ENCODE measurements at regions not wholly inside any gene's neighbourhood (a gene's known extent, or its start where the extent isn't known, plus 50 kb on each side); places are given as distances from the start of the nearest gene placed in this dataset.

DNA sequence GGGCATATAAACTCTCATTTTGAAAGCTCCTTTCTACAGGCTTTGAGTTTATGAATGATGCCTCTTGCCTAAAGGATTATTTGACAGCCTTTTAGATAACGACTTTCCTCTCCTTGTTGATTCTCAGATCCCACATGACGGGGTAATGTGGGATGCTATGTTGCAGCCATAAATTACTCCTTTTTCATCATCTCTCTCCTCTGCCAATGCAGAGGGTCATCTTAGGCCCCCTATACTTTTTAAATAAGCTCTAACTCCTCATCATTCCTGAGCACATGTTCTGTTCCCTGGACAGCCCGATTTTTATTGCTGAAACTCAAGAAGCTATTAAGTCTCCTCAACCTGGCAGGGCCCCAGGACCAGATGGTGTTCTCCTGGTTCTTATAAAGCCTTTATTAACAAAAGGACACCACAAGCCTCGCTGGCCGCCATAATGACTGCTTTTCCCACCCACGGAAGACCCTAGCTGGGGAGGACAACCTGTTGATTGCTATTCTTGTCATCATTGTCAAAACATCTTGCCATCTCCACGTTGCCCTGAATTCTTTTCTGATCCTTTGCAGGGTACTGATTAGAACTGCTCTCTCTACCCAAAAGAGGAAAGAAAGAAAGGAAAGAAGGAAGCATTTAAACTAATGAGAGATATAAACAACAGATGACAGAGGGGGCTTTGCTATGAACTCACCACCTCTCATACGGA lies 150.7 kb downstream of the DHX15 start:
- FAIRE-seq (no peak), DNase-seq (ENCODE audit: low read depth in 1 of 2, low spot score in 2 of 2) (no peak)
- Histone ChIP-seq H4K5ac (ENCODE audit: insufficient read length, low read depth, low read length) (no peak overlapping the region), H2BK15ac (ENCODE audit: low read length) (no peak overlapping the region), H3K4ac (replicated peaks; ENCODE audit: insufficient read length, low read depth, low read length) (no peak overlapping the region), H4K8ac (ENCODE audit: extremely low read depth, insufficient read depth, low read length) (no peak overlapping the region), H3K27me3 (replicated peaks in 1 of 4; ENCODE audit: control insufficient read depth in 3 of 4, extremely low read depth in 1 of 4, insufficient read depth in 3 of 4, low read length in 3 of 4) (no peaks in the 10 kb centered on the region; a peak in 1 of 7 replicates), H3K79me1 (ENCODE audit: low read depth, low read length) (no peaks in the 10 kb centered on the region), H3K9ac (replicated peaks in 1 of 4; ENCODE audit: extremely low read depth in 1 of 4, low read depth in 3 of 4, low read length in 3 of 4) (no peak overlapping the region), H2BK5ac (ENCODE audit: low read depth, low read length) (no peak overlapping the region), H3K9me3 (ENCODE audit: insufficient read depth in 2 of 2, low read depth in 1 of 2, low read length in 1 of 2) (no peaks in the 10 kb centered on the region), H3K36me3 (ENCODE audit: control insufficient read depth in 2 of 4, insufficient read depth in 4 of 4, low read length in 3 of 4) (no peaks in the 10 kb centered on the region), H3K27ac (ENCODE audit: low read depth, low read length) (no peak overlapping the region), H2BK12ac (ENCODE audit: low read depth, low read length) (no peak overlapping the region), H3K56ac (replicated peaks; ENCODE audit: insufficient read length, low read depth, low read length) (no peak overlapping the region), H3K18ac (ENCODE audit: extremely low read depth, low read length) (no peak overlapping the region), H3K4me1 (replicated peaks in 1 of 4; ENCODE audit: control insufficient read depth in 3 of 4, insufficient read depth in 4 of 4, low read length in 3 of 4) (peaks cover 0 to 4% (median 1%) of the 10 kb centered on the region in 4 experiments; a peak in 1 of 7 replicates), H3K4me2 (ENCODE audit: insufficient read depth in 1 of 2, low read depth in 2 of 2, low read length in 2 of 2) (no peak overlapping the region), H2BK120ac (replicated peaks; ENCODE audit: low read depth, low read length) (no peak overlapping the region), H3K4me3 (ENCODE audit: extremely low read depth in 1 of 4, insufficient read depth in 2 of 4, low read depth in 3 of 4, low read length in 4 of 4) (no peak overlapping the region), H3K23ac (ENCODE audit: insufficient read length) (no peak overlapping the region), H2AK5ac (ENCODE audit: low read depth, low read length) (no peak overlapping the region), H4K91ac (replicated peaks; ENCODE audit: insufficient read length, low read length) (no peak overlapping the region), H2AFZ (ENCODE audit: low read length) (no peak overlapping the region), H2BK20ac (ENCODE audit: low read length) (no peak overlapping the region), H3K23me2 (ENCODE audit: low read depth, low read length) (no peaks in the 10 kb centered on the region), H3K79me2 (ENCODE audit: control insufficient read depth in 1 of 2, insufficient read depth in 2 of 2, low read length in 2 of 2) (no peaks in the 10 kb centered on the region), H4K20me1 (replicated peaks in 1 of 2; ENCODE audit: control insufficient read depth in 1 of 2, insufficient read depth in 2 of 2, low read length in 2 of 2) (no peaks in the 10 kb centered on the region), H3K14ac (ENCODE audit: insufficient read length) (no peak overlapping the region)
- 82% methylated on average over 8 of the region's 8 CpGs; no CpG with 5 or more reads in 1 of the 2 experiments for WGBS, 2 experiments (ENCODE audit: extremely low coverage in 1 of 2, insufficient coverage in 1 of 2, insufficient read length in 1 of 2, insufficient replicate concordance in 2 of 2, low coverage in 1 of 2, low lambda C conversion rate in 2 of 2, missing lambda C conversion rate in 1 of 2)
- CTCF ChIA-PET (ENCODE audit: partially characterized antibody): interaction anchor here (0.9 to 2.2 kb wide), 3 partner anchors 36 to 714 kb away, joined by 3 to 5 read pairs (median 3); no protein-coding TSS in a partner anchor
- POLR2A ChIA-PET (ENCODE audit: partially characterized antibody): interaction anchor here (0.6 to 2.9 kb wide), 3 partner anchors 8 to 234 kb away, joined by 3 to 9 read pairs (median 3); no protein-coding TSS in a partner anchor
- no peak for TF ChIP-seq ZNF274 (IDR thresholded peaks at IDR 0.05; ENCODE audit: borderline replicate concordance, extremely low read depth, low read length)
- no peak for TF ChIP-seq GTF2F1 (IDR thresholded peaks at IDR 0.05; ENCODE audit: borderline replicate concordance, low read depth, low read length)
- TF ChIP-seq GABPA (IDR thresholded peaks at IDR 0.05; ENCODE audit: borderline replicate concordance, insufficient read depth, low read length): no peak
- TF ChIP-seq SUZ12 (IDR thresholded peaks at IDR 0.05; ENCODE audit: low read length): no peak
- no peak for TF ChIP-seq SRF (IDR thresholded peaks at IDR 0.05; ENCODE audit: low read depth, low read length)
- TF ChIP-seq CHD1 (IDR thresholded peaks at IDR 0.05; ENCODE audit: low read depth, low read length): no peak
- no peak for TF ChIP-seq RNF2 (IDR thresholded peaks at IDR 0.05; ENCODE audit: borderline replicate concordance, low read depth, low read length, missing control alignments, poor library complexity, severe bottlenecking)
- no peak for TF ChIP-seq TEAD4 (IDR thresholded peaks at IDR 0.05; ENCODE audit: low read depth, low read length)
- no peak for TF ChIP-seq TBP (IDR thresholded peaks at IDR 0.05; ENCODE audit: low read depth, low read length)
- no peak for TF ChIP-seq RBBP5 (IDR thresholded peaks at IDR 0.05; ENCODE audit: borderline replicate concordance, low read depth, low read length)
- TF ChIP-seq, protein P1, sequence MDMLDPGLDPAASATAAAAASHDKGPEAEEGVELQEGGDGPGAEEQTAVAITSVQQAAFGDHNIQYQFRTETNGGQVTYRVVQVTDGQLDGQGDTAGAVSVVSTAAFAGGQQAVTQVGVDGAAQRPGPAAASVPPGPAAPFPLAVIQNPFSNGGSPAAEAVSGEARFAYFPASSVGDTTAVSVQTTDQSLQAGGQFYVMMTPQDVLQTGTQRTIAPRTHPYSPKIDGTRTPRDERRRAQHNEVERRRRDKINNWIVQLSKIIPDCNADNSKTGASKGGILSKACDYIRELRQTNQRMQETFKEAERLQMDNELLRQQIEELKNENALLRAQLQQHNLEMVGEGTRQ (IDR thresholded peaks at IDR 0.05; ENCODE audit: low read length): no peak
